Stimulated activated CD4-positive, alpha-beta T cell treated with anti-CD3 and anti-CD28 coated beads, Interleukin-4, amount 100 ng/mL, for 4 hours (primary cell): ENCODE measurements at regions not wholly inside any gene's neighbourhood (a gene's known extent, or its start where the extent isn't known, plus 50 kb on each side); places are given as distances from the start of the nearest gene placed in this dataset.
"Not testable (repeated sequence)": the region's sequence is repeated elsewhere in the genome, so short reads cannot be mapped to it uniquely, and the experiment has no call there.

Source experiments
- DNase-seq, 2 experiments: peaks; one replicate each; pipeline ENCODE4 v3.0.0-alpha.2; 2020

GRCh38 chr16:16563962-16564361, 185.0 kb downstream of the NPIPA7 start:
- DNase-seq, result not testable (repeated sequence)

GRCh38 chr16:16565326-16565725, 186.4 kb downstream of the NPIPA7 start:
- not testable (repeated sequence) for DNase-seq

GRCh38 chr16:16570055-16570454, 191.1 kb downstream of the NPIPA7 start:
- not testable (repeated sequence) for DNase-seq

GRCh38 chr16:16570874-16571273, 191.9 kb downstream of the NPIPA7 start:
- DNase-seq, result not testable (repeated sequence)

- not testable (repeated sequence) for DNase-seq
Observed at GRCh38 chr16:16572130-16572774, 193.3 kb downstream of the NPIPA7 start.

GRCh38 chr16:16577062-16577461, 198.1 kb downstream of the NPIPA7 start:
- DNase-seq, result not testable (repeated sequence)

- no peak for DNase-seq
Observed at GRCh38 chr16:16578701-16579100, 199.8 kb downstream of the NPIPA7 start.

- not testable (repeated sequence) for DNase-seq
Observed at GRCh38 chr16:16582916-16583315, 204.0 kb downstream of the NPIPA7 start.

- DNase-seq, result not testable (repeated sequence)
Observed at GRCh38 chr16:16586073-16586651, 207.2 kb downstream of the NPIPA7 start.

GRCh38 chr16:16586969-16587368, 208.0 kb downstream of the NPIPA7 start:
- not testable (repeated sequence) for DNase-seq

GRCh38 chr16:16588436-16588835, 209.5 kb downstream of the NPIPA7 start:
- DNase-seq, result not testable (repeated sequence)

- not testable (repeated sequence) for DNase-seq
Observed at GRCh38 chr16:16590654-16591318, 211.8 kb downstream of the NPIPA7 start.

- DNase-seq, result peak; percentile 19 to 29
Observed at GRCh38 chr16:16593156-16593863, 214.4 kb downstream of the NPIPA7 start.

- not testable (repeated sequence) for DNase-seq
Observed at GRCh38 chr16:16595029-16595718, 216.2 kb downstream of the NPIPA7 start.

- DNase-seq, result not testable (repeated sequence)
Observed at GRCh38 chr16:16601239-16601638, 222.3 kb downstream of the NPIPA7 start.

GRCh38 chr16:16607401-16608082, 228.6 kb downstream of the NPIPA7 start:
- not testable (repeated sequence) for DNase-seq

- DNase-seq, result not testable (repeated sequence)
Observed at GRCh38 chr16:16609627-16610026, 230.7 kb downstream of the NPIPA7 start.

GRCh38 chr16:16610389-16610967, 231.5 kb downstream of the NPIPA7 start:
- not testable (repeated sequence) for DNase-seq

GRCh38 chr16:16613212-16613611, 234.3 kb downstream of the NPIPA7 start:
- not testable (repeated sequence) for DNase-seq

- DNase-seq, result not testable (repeated sequence)
Observed at GRCh38 chr16:16614484-16614883, 235.5 kb downstream of the NPIPA7 start.

- DNase-seq, result not testable (repeated sequence)
Observed at GRCh38 chr16:16618963-16619465, 240.1 kb downstream of the NPIPA7 start.
